Right ventricle myocardium inferior (tissue), 1 donor: ENCODE measurements at regions not wholly inside any gene's neighbourhood (a gene's known extent, or its start where the extent isn't known, plus 50 kb on each side); places are given as distances from the start of the nearest gene placed in this dataset.

Experiments
- ATAC-seq: fragments of 200-7000 bp; cut with Tn5 transposase; one replicate; pipeline ENCODE4 v1.9.1; 2020; ENCODE audit warnings: mild to moderate bottlenecking, moderate library complexity
- DNase-seq: peaks from one replicate; pipeline ENCODE4 v3.0.0; 2021; ENCODE audit errors: missing footprints
- intact Hi-C: fragments of 100-400 bp; cut with DNase I; formaldehyde crosslinking; loops from one replicate; pipeline ENCODE4 v1.11.0; 2022
- donor health status: DM: no; HTN: yes; CAD: no; lungs with severe emphysema.

- ATAC-seq (no peak), DNase-seq (no peak)
- intact Hi-C loops: no loop called here
Measured at GRCh38 chr19:30637926-30638325, 265.7 kb downstream of the ZNF536 start.

GRCh38 chr19:30634996-30635975 is 263.1 kb downstream of the ZNF536 start:
- no peak for DNase-seq
- ATAC-seq: no peak

GRCh38 chr19:30634131-30634830 is 262.1 kb downstream of the ZNF536 start:
- ATAC-seq (no peak), DNase-seq (no peak)
- intact Hi-C loops: no loop called here

More at GRCh38 chr19:30634996-30635975, 263.1 kb downstream of the ZNF536 start:
- intact Hi-C loops: no loop called here

GRCh38 chr19:30631033-30631370 is 258.8 kb downstream of the ZNF536 start:
- ATAC-seq: no peak
- no peak for DNase-seq

GRCh38 chr19:30630289-30631032 is 258.3 kb downstream of the ZNF536 start:
- no peak for ATAC-seq
- intact Hi-C loops: no loop called here
- DNase-seq: no peak

More at GRCh38 chr19:30631033-30631370, 258.8 kb downstream of the ZNF536 start:
- intact Hi-C loops: no loop called here

GRCh38 chr19:30629086-30629485 is 256.9 kb downstream of the ZNF536 start:
- DNase-seq (no peak), ATAC-seq (no peak)
- intact Hi-C loops: no loop called here

GRCh38 chr19:30626626-30626966 is 254.4 kb downstream of the ZNF536 start:
- ATAC-seq: no peak
- DNase-seq: no peak
- intact Hi-C loops: no loop called here

- intact Hi-C loops: no loop called here
- DNase-seq (no peak), ATAC-seq (no peak)
Measured at GRCh38 chr19:30625947-30626625, 253.9 kb downstream of the ZNF536 start.

- no peak for DNase-seq
- intact Hi-C loops: no loop called here
- no peak for ATAC-seq
Measured at GRCh38 chr19:30622276-30622675, 250.1 kb downstream of the ZNF536 start.

- ATAC-seq (no peak), DNase-seq (no peak)
- intact Hi-C loops: no loop called here
Measured at GRCh38 chr19:30621326-30621920, 249.2 kb downstream of the ZNF536 start.

- DNase-seq (no peak), ATAC-seq (no peak)
- intact Hi-C loops: no loop called here
Measured at GRCh38 chr19:30620354-30620753, 248.2 kb downstream of the ZNF536 start.

- DNase-seq (no peak), ATAC-seq (no peak)
- intact Hi-C loops: no loop called here
Measured at GRCh38 chr19:30609656-30610270, 237.6 kb downstream of the ZNF536 start.

- ATAC-seq (no peak), DNase-seq (no peak)
- intact Hi-C loops: no loop called here
Measured at GRCh38 chr19:30608471-30608870, 236.3 kb downstream of the ZNF536 start.
